MCF 10A (cell line): ENCODE measurements at regions not wholly inside any gene's neighbourhood (a gene's known extent, or its start where the extent isn't known, plus 50 kb on each side); places are given as distances from the start of the nearest gene placed in this dataset.

Source experiments
- BruUV-seq: library from RNA; stranded (reverse); fragments of 400-500 nt; replicated peaks from 2 replicates; lab custom pipeline; 2021; lab: Mats Ljungman, UMichigan
- CTCF ChIA-PET: fragments of 300-600 bp; sonication (Branson Sonifier 250); formaldehyde crosslinking; extraction: SDS; loops from one replicate; lab custom pipeline; 2021; ENCODE audit warnings: antibody characterized with exemption, inconsistent platforms; lab: Yijun Ruan, JAX
- POLR2A ChIA-PET: fragments of 300-600, 350-650 bp; sonication (Branson Sonifier 250); formaldehyde crosslinking; extraction: SDS; loops from one replicate; lab custom pipeline; 2020; ENCODE audit warnings: antibody characterized with exemption, inconsistent platforms; lab: Yijun Ruan, JAX
- DNase-seq: peaks from one replicate; pipeline ENCODE4 v3.0.0-alpha.2; 2018; ENCODE audit not compliant: unreplicated experiment
- H3K27ac Mint-ChIP-seq: one replicate; pipeline ENCODE4 v1.8.0; 2022; ENCODE audit warnings: mild to moderate bottlenecking, low read depth, mixed read lengths; ENCODE audit not compliant: unreplicated experiment
- H3K27me3 Mint-ChIP-seq: one replicate; pipeline ENCODE4 v1.8.0; 2022; ENCODE audit warnings: mixed read lengths; ENCODE audit not compliant: insufficient read depth, unreplicated experiment
- H3K36me3 Mint-ChIP-seq: one replicate; pipeline ENCODE4 v1.8.0; 2022; ENCODE audit warnings: mild to moderate bottlenecking, moderate library complexity, mixed read lengths; ENCODE audit not compliant: insufficient read depth, unreplicated experiment
- H3K4me1 Mint-ChIP-seq: one replicate; pipeline ENCODE4 v1.8.0; 2022; ENCODE audit warnings: mixed read lengths; ENCODE audit not compliant: insufficient read depth, unreplicated experiment
- H3K4me3 Mint-ChIP-seq: one replicate; pipeline ENCODE4 v1.8.0; 2022; ENCODE audit warnings: mild to moderate bottlenecking, moderate library complexity, mixed read lengths; ENCODE audit not compliant: unreplicated experiment
- H3K9me3 Mint-ChIP-seq: one replicate; pipeline ENCODE4 v1.8.0; 2022; ENCODE audit warnings: mixed read lengths; ENCODE audit not compliant: unreplicated experiment
- intact Hi-C: fragments of 100-400 bp; cut with micrococcal nuclease; formaldehyde crosslinking; loops from 2 replicates; pipeline ENCODE4 v1.14.1; 2022
- TF ChIP-seq, protein P1 (sequence below): fragments of 200-600 bp; IDR thresholded peaks from one replicate; pipeline ENCODE4 v1.8.0; 2022; ENCODE audit warnings: antibody characterized with exemption, mild to moderate bottlenecking; ENCODE audit not compliant: unreplicated experiment

DNA sequence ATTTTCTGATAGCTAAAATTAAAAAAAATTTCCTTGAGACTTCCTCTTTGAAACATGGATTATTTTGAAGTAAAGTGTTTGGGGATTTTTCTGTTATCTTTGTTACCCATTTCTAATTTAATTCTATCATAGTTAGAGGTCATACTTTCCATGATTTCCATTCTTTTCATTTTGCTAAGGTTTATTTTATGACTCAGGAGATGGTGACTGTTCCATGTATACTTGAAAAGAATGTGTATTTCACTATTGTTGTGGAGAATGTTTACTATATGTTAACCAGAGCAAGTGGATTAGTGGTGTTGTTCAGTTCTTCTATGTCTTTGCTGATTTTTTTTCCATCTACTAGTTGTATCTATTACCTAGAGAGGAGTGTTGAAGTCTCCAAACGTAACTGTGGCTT is 250.5 kb upstream of the PELI2 start:
- Mint-ChIP-seq H3K4me1 (no peaks in the 10 kb centered on the region), H3K9me3 (peaks cover 4% of the 10 kb centered on the region), H3K27ac (no peak overlapping the region), H3K4me3 (no peak overlapping the region), H3K27me3 (no peaks in the 10 kb centered on the region), H3K36me3 (no peaks in the 10 kb centered on the region)
- intact Hi-C loops = loop anchor here (5.0 kb wide), 1 partner anchor 555 kb away; no protein-coding TSS in a partner anchor
- ChIA-PET CTCF (interaction anchor here (2.1 kb wide), 1 partner anchor 17 kb away, joined by 5 read pairs; no protein-coding TSS in a partner anchor), POLR2A (interaction anchor here (0.6 kb wide), 1 partner anchor 17 kb away, joined by 3 read pairs; no protein-coding TSS in a partner anchor)
- no peak for DNase-seq
- no TSS peak for BruUV-seq
- TF ChIP-seq, protein P1, sequence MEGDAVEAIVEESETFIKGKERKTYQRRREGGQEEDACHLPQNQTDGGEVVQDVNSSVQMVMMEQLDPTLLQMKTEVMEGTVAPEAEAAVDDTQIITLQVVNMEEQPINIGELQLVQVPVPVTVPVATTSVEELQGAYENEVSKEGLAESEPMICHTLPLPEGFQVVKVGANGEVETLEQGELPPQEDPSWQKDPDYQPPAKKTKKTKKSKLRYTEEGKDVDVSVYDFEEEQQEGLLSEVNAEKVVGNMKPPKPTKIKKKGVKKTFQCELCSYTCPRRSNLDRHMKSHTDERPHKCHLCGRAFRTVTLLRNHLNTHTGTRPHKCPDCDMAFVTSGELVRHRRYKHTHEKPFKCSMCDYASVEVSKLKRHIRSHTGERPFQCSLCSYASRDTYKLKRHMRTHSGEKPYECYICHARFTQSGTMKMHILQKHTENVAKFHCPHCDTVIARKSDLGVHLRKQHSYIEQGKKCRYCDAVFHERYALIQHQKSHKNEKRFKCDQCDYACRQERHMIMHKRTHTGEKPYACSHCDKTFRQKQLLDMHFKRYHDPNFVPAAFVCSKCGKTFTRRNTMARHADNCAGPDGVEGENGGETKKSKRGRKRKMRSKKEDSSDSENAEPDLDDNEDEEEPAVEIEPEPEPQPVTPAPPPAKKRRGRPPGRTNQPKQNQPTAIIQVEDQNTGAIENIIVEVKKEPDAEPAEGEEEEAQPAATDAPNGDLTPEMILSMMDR = no peak

DNA sequence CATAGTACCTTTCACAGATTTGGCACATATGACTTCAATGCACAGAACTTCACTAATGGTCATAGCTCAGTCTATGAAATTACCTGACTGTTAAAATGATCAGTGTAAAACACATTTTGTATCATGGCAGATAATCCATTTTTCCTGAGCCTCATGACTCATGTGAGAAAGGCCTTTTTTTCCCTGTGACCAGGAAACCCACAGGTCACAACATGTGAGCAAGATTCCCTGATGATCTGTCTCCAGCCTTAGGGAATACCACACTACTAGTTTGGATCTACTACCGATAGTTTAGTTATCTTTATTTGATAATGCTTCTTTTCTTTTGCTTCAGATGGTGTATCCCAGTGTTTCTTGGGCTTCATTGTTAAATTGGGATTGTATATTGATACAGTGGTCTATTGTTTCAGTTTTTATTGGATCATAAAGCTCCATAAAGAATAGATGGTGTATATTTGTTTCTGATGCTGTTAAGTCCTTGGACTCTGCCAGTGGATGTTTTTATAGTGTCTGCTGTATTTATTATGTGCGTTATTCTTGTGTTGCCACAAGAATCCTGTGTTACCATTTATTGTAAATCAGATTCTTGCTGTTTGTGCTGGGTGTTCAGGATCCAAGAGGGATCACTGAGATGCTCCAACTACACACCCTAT is 248.7 kb upstream of the PELI2 start:
- Mint-ChIP-seq H3K36me3 (no peaks in the 10 kb centered on the region), H3K27me3 (no peaks in the 10 kb centered on the region), H3K27ac (no peak overlapping the region), H3K4me3 (no peak overlapping the region), H3K9me3 (no peaks in the 10 kb centered on the region), H3K4me1 (no peaks in the 10 kb centered on the region)
- ChIA-PET POLR2A (interaction anchor here (0.6 to 0.8 kb wide), 2 partner anchors 15 to 603 kb away, joined by 3 to 4 read pairs; no protein-coding TSS in a partner anchor), CTCF (interaction anchor here (0.7 kb wide), 1 partner anchor 9 kb away, joined by 3 read pairs; no protein-coding TSS in a partner anchor)
- DNase-seq = peak; percentile 53
- no TSS peak for BruUV-seq
- intact Hi-C loops = loop anchor here (5.0 kb wide), 1 partner anchor 553 kb away; no protein-coding TSS in a partner anchor
- TF ChIP-seq, protein P1 = no peak

DNA sequence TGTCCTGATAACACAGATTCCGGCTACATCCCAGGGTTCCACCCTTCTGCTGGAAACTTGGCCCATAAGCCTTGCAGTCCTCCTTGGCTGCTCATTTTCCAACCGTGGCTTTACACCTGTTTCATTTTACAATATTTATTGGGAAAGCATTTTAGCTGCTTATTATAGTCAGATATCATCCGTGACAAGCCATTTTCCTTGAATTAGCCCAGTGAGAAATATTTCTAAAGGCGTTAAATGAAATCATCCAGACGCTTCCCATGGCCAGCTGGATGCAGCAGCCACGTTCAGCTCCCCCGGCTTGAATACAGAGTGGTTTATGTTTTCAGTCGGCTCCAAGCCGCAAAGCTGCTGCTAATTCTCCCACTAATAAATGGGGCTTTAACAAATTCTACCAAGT is 245.0 kb upstream of the PELI2 start:
- Mint-ChIP-seq H3K9me3 (no peaks in the 10 kb centered on the region), H3K36me3 (no peaks in the 10 kb centered on the region), H3K4me1 (no peaks in the 10 kb centered on the region), H3K4me3 (no peak overlapping the region), H3K27ac (no peak overlapping the region), H3K27me3 (no peaks in the 10 kb centered on the region)
- BruUV-seq = no TSS peak
- TF ChIP-seq, protein P1 = no peak
- intact Hi-C loops = no loop called here
- no peak for DNase-seq
- ChIA-PET POLR2A (no interaction called here), CTCF (interaction anchor here (0.7 kb wide), 1 partner anchor 81 kb away, joined by 3 read pairs; no protein-coding TSS in a partner anchor)

DNA sequence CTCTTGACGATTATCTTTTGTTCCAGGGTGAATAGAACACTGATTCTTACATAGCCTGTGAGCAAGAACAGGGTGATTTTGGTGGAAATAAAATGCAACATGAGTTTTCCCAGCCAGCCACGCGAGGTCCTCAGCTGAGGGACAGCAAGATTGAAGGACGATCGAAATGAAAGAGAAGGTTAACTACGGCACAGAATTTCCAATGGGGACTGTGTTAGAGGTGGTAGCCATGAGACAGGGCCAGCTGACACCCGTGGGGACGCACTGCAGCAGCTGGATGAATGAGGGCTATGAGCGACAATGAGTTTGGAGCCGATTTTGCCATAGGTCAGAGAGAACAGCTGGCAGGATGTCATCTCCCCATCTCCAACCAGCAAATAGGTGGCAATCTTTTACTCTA is 243.4 kb upstream of the PELI2 start:
- Mint-ChIP-seq H3K27me3 (no peaks in the 10 kb centered on the region), H3K9me3 (no peaks in the 10 kb centered on the region), H3K4me1 (no peaks in the 10 kb centered on the region), H3K4me3 (no peak overlapping the region), H3K36me3 (no peaks in the 10 kb centered on the region), H3K27ac (no peak overlapping the region)
- DNase-seq = no peak
- CTCF ChIA-PET = no interaction called here
- no TSS peak for BruUV-seq
- TF ChIP-seq, protein P1 = no peak
- intact Hi-C loops = no loop called here
- POLR2A ChIA-PET = no interaction called here
